H1 (cell line): ENCODE measurements at regions not wholly inside any gene's neighbourhood (a gene's known extent, or its start where the extent isn't known, plus 50 kb on each side); places are given as distances from the start of the nearest gene placed in this dataset.

Experiments used
- RBBP5 ChIP-seq: IDR thresholded peaks from 2 replicates; pipeline ENCODE4 v1.7.1; 2012; ENCODE audit warnings: low read depth, mild to moderate bottlenecking, inconsistent platforms, low read length, moderate library complexity, borderline replicate concordance
- TF ChIP-seq, protein P1 (sequence below): fragments of 300-600 bp; sonication (generic); IDR thresholded peaks from 2 replicates; pipeline ENCODE4 v1.7.1; 2012; ENCODE audit warnings: low read length, moderate library complexity, mild to moderate bottlenecking, inconsistent platforms; ENCODE audit not compliant: insufficient replicate concordance

DNA sequence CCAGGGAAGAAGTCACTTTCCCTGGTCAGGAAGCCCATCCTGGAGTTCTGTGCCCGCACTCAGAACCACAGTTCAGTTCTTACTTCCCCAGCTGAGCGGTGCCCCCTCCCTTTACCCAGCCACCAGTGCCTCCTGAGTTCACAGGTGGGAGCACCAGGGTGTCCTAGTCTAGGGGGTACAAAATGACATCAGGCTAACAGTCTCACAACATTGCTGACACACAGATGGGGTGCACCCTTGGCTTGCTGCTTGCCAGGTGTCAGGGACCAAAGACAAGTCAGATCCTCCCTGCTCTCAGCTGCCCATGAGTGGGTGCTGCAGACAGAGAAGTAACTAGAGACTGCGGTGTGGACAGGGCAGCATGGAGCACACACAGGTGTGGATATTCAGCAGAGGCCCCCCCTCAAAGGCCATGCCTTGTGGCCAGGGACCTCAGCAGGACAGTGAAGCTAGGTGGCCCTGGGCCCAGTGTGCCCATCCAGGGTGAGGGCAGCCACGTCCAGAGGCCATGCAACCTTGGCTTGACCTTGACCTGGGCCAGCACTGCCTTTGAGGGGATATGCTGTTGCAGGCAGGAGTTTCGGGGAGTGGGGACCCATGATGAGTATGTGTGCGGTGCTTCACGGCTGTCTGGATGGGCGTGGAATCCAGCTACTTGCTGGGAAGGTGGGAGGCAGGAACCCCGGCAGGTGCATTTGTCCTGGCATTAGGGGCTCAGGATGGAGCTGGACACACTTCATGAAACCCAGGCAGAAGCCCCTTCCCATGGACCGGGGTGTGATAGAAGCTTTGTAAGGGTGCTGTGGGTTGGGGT is 110.4 kb upstream of the FRMD1 start (continued):
- TF ChIP-seq, protein P1, sequence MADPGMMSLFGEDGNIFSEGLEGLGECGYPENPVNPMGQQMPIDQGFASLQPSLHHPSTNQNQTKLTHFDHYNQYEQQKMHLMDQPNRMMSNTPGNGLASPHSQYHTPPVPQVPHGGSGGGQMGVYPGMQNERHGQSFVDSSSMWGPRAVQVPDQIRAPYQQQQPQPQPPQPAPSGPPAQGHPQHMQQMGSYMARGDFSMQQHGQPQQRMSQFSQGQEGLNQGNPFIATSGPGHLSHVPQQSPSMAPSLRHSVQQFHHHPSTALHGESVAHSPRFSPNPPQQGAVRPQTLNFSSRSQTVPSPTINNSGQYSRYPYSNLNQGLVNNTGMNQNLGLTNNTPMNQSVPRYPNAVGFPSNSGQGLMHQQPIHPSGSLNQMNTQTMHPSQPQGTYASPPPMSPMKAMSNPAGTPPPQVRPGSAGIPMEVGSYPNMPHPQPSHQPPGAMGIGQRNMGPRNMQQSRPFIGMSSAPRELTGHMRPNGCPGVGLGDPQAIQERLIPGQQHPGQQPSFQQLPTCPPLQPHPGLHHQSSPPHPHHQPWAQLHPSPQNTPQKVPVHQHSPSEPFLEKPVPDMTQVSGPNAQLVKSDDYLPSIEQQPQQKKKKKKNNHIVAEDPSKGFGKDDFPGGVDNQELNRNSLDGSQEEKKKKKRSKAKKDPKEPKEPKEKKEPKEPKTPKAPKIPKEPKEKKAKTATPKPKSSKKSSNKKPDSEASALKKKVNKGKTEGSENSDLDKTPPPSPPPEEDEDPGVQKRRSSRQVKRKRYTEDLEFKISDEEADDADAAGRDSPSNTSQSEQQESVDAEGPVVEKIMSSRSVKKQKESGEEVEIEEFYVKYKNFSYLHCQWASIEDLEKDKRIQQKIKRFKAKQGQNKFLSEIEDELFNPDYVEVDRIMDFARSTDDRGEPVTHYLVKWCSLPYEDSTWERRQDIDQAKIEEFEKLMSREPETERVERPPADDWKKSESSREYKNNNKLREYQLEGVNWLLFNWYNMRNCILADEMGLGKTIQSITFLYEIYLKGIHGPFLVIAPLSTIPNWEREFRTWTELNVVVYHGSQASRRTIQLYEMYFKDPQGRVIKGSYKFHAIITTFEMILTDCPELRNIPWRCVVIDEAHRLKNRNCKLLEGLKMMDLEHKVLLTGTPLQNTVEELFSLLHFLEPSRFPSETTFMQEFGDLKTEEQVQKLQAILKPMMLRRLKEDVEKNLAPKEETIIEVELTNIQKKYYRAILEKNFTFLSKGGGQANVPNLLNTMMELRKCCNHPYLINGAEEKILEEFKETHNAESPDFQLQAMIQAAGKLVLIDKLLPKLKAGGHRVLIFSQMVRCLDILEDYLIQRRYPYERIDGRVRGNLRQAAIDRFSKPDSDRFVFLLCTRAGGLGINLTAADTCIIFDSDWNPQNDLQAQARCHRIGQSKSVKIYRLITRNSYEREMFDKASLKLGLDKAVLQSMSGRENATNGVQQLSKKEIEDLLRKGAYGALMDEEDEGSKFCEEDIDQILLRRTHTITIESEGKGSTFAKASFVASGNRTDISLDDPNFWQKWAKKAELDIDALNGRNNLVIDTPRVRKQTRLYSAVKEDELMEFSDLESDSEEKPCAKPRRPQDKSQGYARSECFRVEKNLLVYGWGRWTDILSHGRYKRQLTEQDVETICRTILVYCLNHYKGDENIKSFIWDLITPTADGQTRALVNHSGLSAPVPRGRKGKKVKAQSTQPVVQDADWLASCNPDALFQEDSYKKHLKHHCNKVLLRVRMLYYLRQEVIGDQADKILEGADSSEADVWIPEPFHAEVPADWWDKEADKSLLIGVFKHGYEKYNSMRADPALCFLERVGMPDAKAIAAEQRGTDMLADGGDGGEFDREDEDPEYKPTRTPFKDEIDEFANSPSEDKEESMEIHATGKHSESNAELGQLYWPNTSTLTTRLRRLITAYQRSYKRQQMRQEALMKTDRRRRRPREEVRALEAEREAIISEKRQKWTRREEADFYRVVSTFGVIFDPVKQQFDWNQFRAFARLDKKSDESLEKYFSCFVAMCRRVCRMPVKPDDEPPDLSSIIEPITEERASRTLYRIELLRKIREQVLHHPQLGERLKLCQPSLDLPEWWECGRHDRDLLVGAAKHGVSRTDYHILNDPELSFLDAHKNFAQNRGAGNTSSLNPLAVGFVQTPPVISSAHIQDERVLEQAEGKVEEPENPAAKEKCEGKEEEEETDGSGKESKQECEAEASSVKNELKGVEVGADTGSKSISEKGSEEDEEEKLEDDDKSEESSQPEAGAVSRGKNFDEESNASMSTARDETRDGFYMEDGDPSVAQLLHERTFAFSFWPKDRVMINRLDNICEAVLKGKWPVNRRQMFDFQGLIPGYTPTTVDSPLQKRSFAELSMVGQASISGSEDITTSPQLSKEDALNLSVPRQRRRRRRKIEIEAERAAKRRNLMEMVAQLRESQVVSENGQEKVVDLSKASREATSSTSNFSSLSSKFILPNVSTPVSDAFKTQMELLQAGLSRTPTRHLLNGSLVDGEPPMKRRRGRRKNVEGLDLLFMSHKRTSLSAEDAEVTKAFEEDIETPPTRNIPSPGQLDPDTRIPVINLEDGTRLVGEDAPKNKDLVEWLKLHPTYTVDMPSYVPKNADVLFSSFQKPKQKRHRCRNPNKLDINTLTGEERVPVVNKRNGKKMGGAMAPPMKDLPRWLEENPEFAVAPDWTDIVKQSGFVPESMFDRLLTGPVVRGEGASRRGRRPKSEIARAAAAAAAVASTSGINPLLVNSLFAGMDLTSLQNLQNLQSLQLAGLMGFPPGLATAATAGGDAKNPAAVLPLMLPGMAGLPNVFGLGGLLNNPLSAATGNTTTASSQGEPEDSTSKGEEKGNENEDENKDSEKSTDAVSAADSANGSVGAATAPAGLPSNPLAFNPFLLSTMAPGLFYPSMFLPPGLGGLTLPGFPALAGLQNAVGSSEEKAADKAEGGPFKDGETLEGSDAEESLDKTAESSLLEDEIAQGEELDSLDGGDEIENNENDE, result no peak
- TF ChIP-seq RBBP5, result no peak
